ENCODE measurements at regions not wholly inside any gene's neighbourhood (a gene's known extent, or its start where the extent isn't known, plus 50 kb on each side); places are given as distances from the start of the nearest gene placed in this dataset.
"Not testable (repeated sequence)": the region's sequence is repeated elsewhere in the genome, so short reads cannot be mapped to it uniquely, and the experiment has no call there.

DNA sequence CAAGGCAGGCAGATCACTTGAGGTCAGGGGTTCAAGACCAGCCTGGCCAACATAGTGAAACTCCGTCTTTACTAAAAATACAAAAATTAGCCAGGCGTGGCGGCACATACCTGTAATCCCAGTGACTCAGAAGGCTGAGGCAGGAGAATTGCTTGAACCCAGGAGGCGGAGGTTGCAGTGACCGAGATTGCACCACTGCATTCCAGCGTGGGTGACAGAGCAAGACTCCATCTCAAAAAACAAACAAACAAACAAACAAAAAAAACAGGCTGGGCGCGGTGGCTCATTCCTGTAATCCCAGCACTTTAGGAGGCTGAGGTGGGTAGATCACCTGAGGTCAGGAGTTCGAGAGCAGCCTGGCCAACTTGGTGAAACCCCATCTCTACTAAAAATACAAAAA lies 122.8 kb upstream of the PABPC3 start:
- not testable (repeated sequence) for H3K27me3 ChIP-seq (ENCODE audit: control insufficient read depth, insufficient read depth, low read length); H3K27ac ChIP-seq (ENCODE audit: low read depth, low read length); H3K9ac ChIP-seq (ENCODE audit: low read length); H3K36me3 ChIP-seq (ENCODE audit: control insufficient read depth, insufficient read depth, low read length); H3K4me1 ChIP-seq (ENCODE audit: control insufficient read depth, insufficient read depth, low read length); H3K4me3 ChIP-seq (ENCODE audit: low read depth, low read length); H3K9me3 ChIP-seq (ENCODE audit: control insufficient read depth, insufficient read depth, low read depth, low read length)

- H3K4me1 ChIP-seq (ENCODE audit: control insufficient read depth, insufficient read depth, low read length); H3K9ac ChIP-seq (ENCODE audit: low read length); H3K27ac ChIP-seq (ENCODE audit: low read depth, low read length); H3K9me3 ChIP-seq (ENCODE audit: control insufficient read depth, insufficient read depth, low read depth, low read length); H3K36me3 ChIP-seq (ENCODE audit: control insufficient read depth, insufficient read depth, low read length); H3K4me3 ChIP-seq (ENCODE audit: low read depth, low read length); H3K27me3 ChIP-seq (ENCODE audit: control insufficient read depth, insufficient read depth, low read length): not testable (repeated sequence)
Observed at GRCh38 chr13:24981181-24981803, 114.6 kb upstream of the PABPC3 start.

DNA sequence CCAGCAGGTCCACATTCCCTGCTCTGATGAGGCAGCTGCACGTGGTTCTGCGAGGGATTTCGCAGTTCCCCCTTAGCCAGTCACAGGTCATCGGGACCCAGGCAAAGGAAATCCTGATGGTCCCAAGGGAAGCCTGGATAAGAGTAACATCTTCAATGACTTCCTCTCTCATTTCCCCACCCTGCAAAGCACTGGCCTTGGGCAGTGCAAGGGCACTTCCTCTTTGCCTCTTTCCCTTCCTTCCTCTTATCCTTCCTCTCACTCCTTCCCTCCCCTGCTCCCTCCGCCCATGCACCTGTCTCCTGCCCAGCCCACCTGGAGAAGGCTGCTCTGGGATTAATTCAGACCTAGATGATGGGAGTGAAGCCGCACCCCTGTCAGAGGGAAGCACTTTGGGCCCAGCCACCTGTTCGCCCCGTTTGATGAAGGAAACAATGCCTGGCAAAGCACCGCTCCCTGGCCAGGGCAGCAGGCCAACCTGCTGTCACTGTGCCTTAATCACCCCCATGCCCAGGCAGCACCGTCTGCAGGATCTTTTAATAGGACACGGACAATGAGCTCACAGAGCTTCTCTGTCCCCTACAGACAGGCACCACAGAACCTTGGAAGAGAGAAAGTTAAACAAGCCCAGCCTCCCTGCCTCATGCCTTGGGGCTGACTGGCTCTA lies 113.5 kb upstream of the PABPC3 start:
- Histone ChIP-seq H3K36me3 (ENCODE audit: control insufficient read depth, insufficient read depth, low read length) (no peaks in the 10 kb centered on the region), H3K4me3 (ENCODE audit: low read depth, low read length) (no peak overlapping the region), H3K27ac (ENCODE audit: low read depth, low read length) (no peak overlapping the region), H3K27me3 (ENCODE audit: control insufficient read depth, insufficient read depth, low read length) (no peaks in the 10 kb centered on the region), H3K9ac (ENCODE audit: low read length) (no peak overlapping the region), H3K9me3 (ENCODE audit: control insufficient read depth, insufficient read depth, low read depth, low read length) (no peaks in the 10 kb centered on the region), H3K4me1 (ENCODE audit: control insufficient read depth, insufficient read depth, low read length) (peaks cover 6% of the 10 kb centered on the region; the same call in 1 of the 2 replicates)

- Histone ChIP-seq H3K9ac (ENCODE audit: low read length) (no peak overlapping the region), H3K27ac (ENCODE audit: low read depth, low read length) (no peak overlapping the region), H3K4me3 (ENCODE audit: low read depth, low read length) (no peak overlapping the region), H3K36me3 (ENCODE audit: control insufficient read depth, insufficient read depth, low read length) (no peaks in the 10 kb centered on the region), H3K27me3 (ENCODE audit: control insufficient read depth, insufficient read depth, low read length) (no peaks in the 10 kb centered on the region), H3K4me1 (ENCODE audit: control insufficient read depth, insufficient read depth, low read length) (peaks cover 7% of the 10 kb centered on the region; the same call in 1 of the 2 replicates), H3K9me3 (ENCODE audit: control insufficient read depth, insufficient read depth, low read depth, low read length) (no peaks in the 10 kb centered on the region)
Observed at GRCh38 chr13:24983094-24983493, 112.8 kb upstream of the PABPC3 start.

DNA sequence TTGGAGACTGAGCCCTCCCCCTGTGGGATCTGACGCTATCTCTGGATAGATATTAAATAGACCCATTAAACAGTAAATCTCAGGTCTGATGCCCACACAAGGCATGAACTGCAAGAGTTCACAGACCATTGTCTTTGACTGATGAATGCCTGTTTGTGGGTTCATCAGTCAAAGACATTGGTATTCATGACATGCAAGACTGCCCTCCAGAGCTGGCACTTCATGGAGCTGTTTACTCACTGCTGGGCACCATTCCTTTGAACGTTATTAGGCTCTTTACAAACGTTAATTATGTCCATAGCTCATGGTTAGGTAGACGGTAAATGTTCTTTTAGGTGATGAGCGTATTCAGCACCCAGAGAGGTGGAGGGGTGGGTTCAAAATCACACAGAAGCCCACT lies 111.8 kb upstream of the PABPC3 start:
- no peak overlapping the region for H3K9ac ChIP-seq (ENCODE audit: low read length)
- no peak overlapping the region for H3K27ac ChIP-seq (ENCODE audit: low read depth, low read length)
- H3K9me3 ChIP-seq (ENCODE audit: control insufficient read depth, insufficient read depth, low read depth, low read length): no peaks in the 10 kb centered on the region
- no peaks in the 10 kb centered on the region for H3K36me3 ChIP-seq (ENCODE audit: control insufficient read depth, insufficient read depth, low read length)
- H3K4me3 ChIP-seq (ENCODE audit: low read depth, low read length): no peak overlapping the region
- no peaks in the 10 kb centered on the region for H3K27me3 ChIP-seq (ENCODE audit: control insufficient read depth, insufficient read depth, low read length)
- H3K4me1 ChIP-seq (ENCODE audit: control insufficient read depth, insufficient read depth, low read length): peaks cover 10% of the 10 kb centered on the region; the same call in 1 of the 2 replicates

DNA sequence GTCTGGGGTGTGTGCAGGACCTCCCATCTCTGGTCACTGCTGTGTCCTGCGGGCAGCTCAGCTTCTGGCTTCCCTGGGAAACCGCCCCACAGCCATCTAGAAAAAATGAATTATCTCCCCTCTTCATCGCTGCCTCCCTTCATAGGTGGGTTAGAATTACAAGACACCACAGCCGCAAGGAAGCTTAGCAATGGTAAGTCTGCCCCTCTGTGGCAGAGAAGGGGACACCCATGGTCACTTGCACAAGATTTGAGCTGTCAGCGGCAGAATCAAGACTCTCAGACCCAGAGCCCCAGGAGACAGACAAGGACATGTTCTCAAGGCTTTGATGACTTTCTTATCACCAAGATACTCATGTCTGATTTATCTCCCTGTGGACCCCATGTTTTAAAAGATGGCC lies 110.8 kb upstream of the PABPC3 start:
- Histone ChIP-seq H3K4me3 (ENCODE audit: low read depth, low read length) (no peak overlapping the region), H3K4me1 (ENCODE audit: control insufficient read depth, insufficient read depth, low read length) (peaks cover 10% of the 10 kb centered on the region; the same call in 1 of the 2 replicates), H3K36me3 (ENCODE audit: control insufficient read depth, insufficient read depth, low read length) (no peaks in the 10 kb centered on the region), H3K27me3 (ENCODE audit: control insufficient read depth, insufficient read depth, low read length) (no peaks in the 10 kb centered on the region), H3K9me3 (ENCODE audit: control insufficient read depth, insufficient read depth, low read depth, low read length) (no peaks in the 10 kb centered on the region), H3K27ac (ENCODE audit: low read depth, low read length) (no peak overlapping the region), H3K9ac (ENCODE audit: low read length) (no peak overlapping the region)

DNA sequence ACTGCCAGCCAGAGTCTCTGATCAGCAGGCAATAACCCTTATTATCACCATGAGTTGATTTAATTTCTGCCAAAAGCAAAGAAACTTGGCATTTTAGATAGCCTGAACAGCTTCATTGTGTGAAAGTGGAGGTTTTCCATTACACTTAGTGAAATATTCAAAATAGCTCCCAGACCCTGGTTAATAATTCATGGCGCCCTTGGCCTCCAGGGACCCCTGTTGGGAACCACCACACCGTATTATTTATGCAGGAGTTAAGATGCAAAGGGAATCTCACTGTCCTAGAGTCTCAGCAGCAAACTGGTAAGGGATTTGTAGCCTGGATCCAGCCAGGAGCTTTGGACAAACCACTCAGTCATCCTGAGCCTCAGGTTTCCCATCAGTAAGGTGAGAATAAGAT lies 110.0 kb upstream of the PABPC3 start:
- H3K27ac ChIP-seq (ENCODE audit: low read depth, low read length): no peak overlapping the region
- H3K36me3 ChIP-seq (ENCODE audit: control insufficient read depth, insufficient read depth, low read length): no peaks in the 10 kb centered on the region
- H3K4me1 ChIP-seq (ENCODE audit: control insufficient read depth, insufficient read depth, low read length): peaks cover 10% of the 10 kb centered on the region; the same call in 1 of the 2 replicates
- no peaks in the 10 kb centered on the region for H3K9me3 ChIP-seq (ENCODE audit: control insufficient read depth, insufficient read depth, low read depth, low read length)
- H3K4me3 ChIP-seq (ENCODE audit: low read depth, low read length): no peak overlapping the region
- H3K9ac ChIP-seq (ENCODE audit: low read length): no peak overlapping the region
- no peaks in the 10 kb centered on the region for H3K27me3 ChIP-seq (ENCODE audit: control insufficient read depth, insufficient read depth, low read length)

DNA sequence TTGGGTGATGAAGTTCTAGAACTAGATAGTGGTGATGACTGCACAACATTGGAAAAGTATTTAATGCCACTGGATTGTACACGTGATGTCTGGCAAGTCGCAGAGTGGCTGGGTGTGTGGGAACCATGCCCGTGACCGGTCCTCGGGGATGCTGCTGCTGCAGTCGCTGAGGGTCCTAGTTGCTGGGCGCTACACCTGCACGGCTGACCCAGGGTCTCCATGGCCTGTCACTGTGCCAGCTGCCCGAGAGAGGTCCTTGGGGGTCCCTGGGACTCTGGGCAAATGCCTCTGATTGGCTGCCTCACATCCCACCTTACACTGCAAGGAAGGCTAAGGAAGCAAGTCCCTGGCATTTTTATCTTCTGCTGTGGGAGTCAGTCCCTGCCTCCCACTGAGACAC lies 109.1 kb upstream of the PABPC3 start:
- Histone ChIP-seq H3K4me1 (ENCODE audit: control insufficient read depth, insufficient read depth, low read length) (peaks cover 10% of the 10 kb centered on the region; the same call in 1 of the 2 replicates), H3K27me3 (ENCODE audit: control insufficient read depth, insufficient read depth, low read length) (no peaks in the 10 kb centered on the region), H3K27ac (ENCODE audit: low read depth, low read length) (no peak overlapping the region), H3K36me3 (ENCODE audit: control insufficient read depth, insufficient read depth, low read length) (no peaks in the 10 kb centered on the region), H3K4me3 (ENCODE audit: low read depth, low read length) (no peak overlapping the region), H3K9ac (ENCODE audit: low read length) (no peak overlapping the region), H3K9me3 (ENCODE audit: control insufficient read depth, insufficient read depth, low read depth, low read length) (no peaks in the 10 kb centered on the region)

GRCh38 chr13:24989959-24990358 lies 106.0 kb upstream of the PABPC3 start:
- H3K4me3 ChIP-seq (ENCODE audit: low read depth, low read length): not testable (repeated sequence)

DNA sequence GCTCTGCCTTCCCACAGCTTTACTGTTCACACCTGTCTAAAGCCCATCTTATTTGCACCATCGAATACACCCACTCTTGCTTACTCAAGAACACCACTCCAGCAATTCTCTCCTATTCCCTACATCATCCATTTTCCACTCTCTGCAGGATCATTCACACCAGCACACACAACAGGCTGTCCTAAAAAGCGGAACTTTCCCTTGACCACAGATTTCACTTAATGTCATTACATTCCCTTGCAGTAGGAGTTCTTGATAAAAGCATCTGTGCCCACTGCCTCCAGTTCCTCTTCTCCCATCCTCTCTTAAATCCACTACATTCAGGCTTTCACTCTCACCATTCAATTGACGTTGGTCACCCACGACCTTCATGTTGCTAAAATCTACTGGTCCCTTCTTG lies 103.0 kb upstream of the PABPC3 start:
- H3K27me3 ChIP-seq (ENCODE audit: control insufficient read depth, insufficient read depth, low read length); H3K9me3 ChIP-seq (ENCODE audit: control insufficient read depth, insufficient read depth, low read depth, low read length); H3K36me3 ChIP-seq (ENCODE audit: control insufficient read depth, insufficient read depth, low read length); H3K27ac ChIP-seq (ENCODE audit: low read depth, low read length); H3K4me3 ChIP-seq (ENCODE audit: low read depth, low read length); H3K4me1 ChIP-seq (ENCODE audit: control insufficient read depth, insufficient read depth, low read length); H3K9ac ChIP-seq (ENCODE audit: low read length): not testable (repeated sequence)

More at GRCh38 chr13:24989959-24990358, 106.0 kb upstream of the PABPC3 start:
- not testable (repeated sequence) for H3K27ac ChIP-seq (ENCODE audit: low read depth, low read length); H3K9me3 ChIP-seq (ENCODE audit: control insufficient read depth, insufficient read depth, low read depth, low read length); H3K4me1 ChIP-seq (ENCODE audit: control insufficient read depth, insufficient read depth, low read length); H3K36me3 ChIP-seq (ENCODE audit: control insufficient read depth, insufficient read depth, low read length); H3K9ac ChIP-seq (ENCODE audit: low read length); H3K27me3 ChIP-seq (ENCODE audit: control insufficient read depth, insufficient read depth, low read length)

DNA sequence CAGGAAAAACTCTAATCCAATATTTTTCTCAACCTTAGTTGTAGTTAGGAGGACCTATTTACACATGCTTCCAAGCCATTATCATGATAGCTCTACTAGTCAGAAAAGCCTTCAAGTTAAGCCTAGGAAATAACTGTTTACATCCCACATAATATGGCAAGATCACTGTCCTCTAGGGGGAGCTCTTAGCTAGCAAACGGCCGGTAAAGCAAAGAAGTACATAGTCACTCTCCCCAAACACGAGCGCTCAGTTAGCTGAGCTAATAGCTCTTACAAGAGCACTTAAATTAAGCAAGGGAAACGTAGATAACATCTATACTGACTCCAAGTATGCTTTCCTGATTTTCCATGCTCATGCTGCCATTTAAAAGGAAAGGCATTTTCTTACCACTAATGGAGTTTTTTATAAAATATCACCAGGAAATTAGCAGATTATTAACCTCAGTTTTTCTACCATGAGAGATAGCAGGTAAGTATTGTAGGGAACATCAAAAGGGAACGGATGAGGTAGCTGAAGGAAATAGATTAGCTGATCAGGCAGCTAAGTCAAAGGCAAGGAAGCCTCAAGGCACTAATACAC lies 100.6 kb upstream of the PABPC3 start:
- H3K4me1 ChIP-seq (ENCODE audit: control insufficient read depth, insufficient read depth, low read length): no peaks in the 10 kb centered on the region
- H3K9me3 ChIP-seq (ENCODE audit: control insufficient read depth, insufficient read depth, low read depth, low read length): no peaks in the 10 kb centered on the region
- no peak overlapping the region for H3K9ac ChIP-seq (ENCODE audit: low read length)
- H3K36me3 ChIP-seq (ENCODE audit: control insufficient read depth, insufficient read depth, low read length): no peaks in the 10 kb centered on the region
- H3K27ac ChIP-seq (ENCODE audit: low read depth, low read length): no peak overlapping the region
- no peaks in the 10 kb centered on the region for H3K27me3 ChIP-seq (ENCODE audit: control insufficient read depth, insufficient read depth, low read length)
- H3K4me3 ChIP-seq (ENCODE audit: low read depth, low read length): no peak overlapping the region

Measured in HUES6 (cell line).